Trophoblast cell (in vitro differentiated cells and primary cell): ENCODE measurements at regions not wholly inside any gene's neighbourhood (a gene's known extent, or its start where the extent isn't known, plus 50 kb on each side); places are given as distances from the start of the nearest gene placed in this dataset.

Source experiments
- DNase-seq, 2 donors: peaks; one replicate each; pipeline ENCODE4 v3.0.0-alpha.2; 2016
- H2AFZ ChIP-seq: 2 replicates; pipeline ENCODE4 v1.6.1; 2013; ENCODE audit warnings: low read length, moderate library complexity, mild to moderate bottlenecking; ENCODE audit not compliant: insufficient read depth, poor library complexity
- H2AK5ac ChIP-seq: 2 replicates; pipeline ENCODE4 v1.6.1; 2013; ENCODE audit warnings: mild to moderate bottlenecking, low read length
- H2BK120ac ChIP-seq: 2 replicates; pipeline ENCODE4 v1.6.1; 2013; ENCODE audit warnings: low read length, mild to moderate bottlenecking, moderate library complexity; ENCODE audit not compliant: insufficient read depth, poor library complexity
- H2BK12ac ChIP-seq: 2 replicates; pipeline ENCODE4 v1.6.1; 2013; ENCODE audit warnings: mild to moderate bottlenecking, low read length, moderate library complexity
- H2BK5ac ChIP-seq: 2 replicates; pipeline ENCODE4 v1.6.1; 2013; ENCODE audit warnings: low read length, low read depth, moderate library complexity, mild to moderate bottlenecking; ENCODE audit not compliant: poor library complexity
- H3K14ac ChIP-seq: 2 replicates; pipeline ENCODE4 v1.6.1; 2013; ENCODE audit warnings: mild to moderate bottlenecking, low read length
- H3K18ac ChIP-seq: 2 replicates; pipeline ENCODE4 v1.6.1; 2013; ENCODE audit warnings: mild to moderate bottlenecking, low read length
- H3K23ac ChIP-seq: 2 replicates; pipeline ENCODE4 v1.6.1; 2013; ENCODE audit warnings: low read length
- H3K27ac ChIP-seq: 2 replicates; pipeline ENCODE4 v1.5.1; 2013; ENCODE audit warnings: low read depth, mild to moderate bottlenecking, inconsistent platforms, low read length, moderate library complexity
- H3K27me3 ChIP-seq: 2 replicates; pipeline ENCODE4 v1.6.1; 2013; ENCODE audit warnings: inconsistent platforms, mild to moderate bottlenecking, low read length, moderate library complexity; ENCODE audit not compliant: insufficient read depth
- H3K36me3 ChIP-seq, 2 experiments: 1 replicate in 1 of 2; 2 replicates in 1 of 2; pipeline ENCODE4 v1.6.1; 2013; ENCODE audit warnings: low read length in 2 of 2, mild to moderate bottlenecking in 2 of 2, moderate library complexity in 1 of 2; ENCODE audit not compliant: insufficient read depth in 2 of 2, control insufficient read depth in 1 of 2
- H3K4ac ChIP-seq: 2 replicates; pipeline ENCODE4 v1.6.1; 2013; ENCODE audit warnings: low read depth, mild to moderate bottlenecking, low read length, moderate library complexity
- H3K4me1 ChIP-seq, 2 experiments: 1 replicate in 1 of 2; 2 replicates in 1 of 2; pipeline ENCODE4 v1.6.1; 2013; ENCODE audit warnings: low read length in 2 of 2, mild to moderate bottlenecking in 2 of 2, moderate library complexity in 1 of 2; ENCODE audit not compliant: insufficient read depth in 2 of 2, control insufficient read depth in 1 of 2
- H3K4me2 ChIP-seq: 2 replicates; pipeline ENCODE4 v1.6.1; 2013; ENCODE audit warnings: inconsistent platforms, mild to moderate bottlenecking, low read length, moderate library complexity
- H3K4me3 ChIP-seq: 2 replicates; pipeline ENCODE4 v1.5.1; 2013; ENCODE audit warnings: mild to moderate bottlenecking, low read depth, low read length, inconsistent platforms
- H3K79me1 ChIP-seq: one replicate; pipeline ENCODE4 v1.6.1; 2013; ENCODE audit warnings: low read length
- H3K79me2 ChIP-seq: 2 replicates; pipeline ENCODE4 v1.6.1; 2013; ENCODE audit warnings: low read length, mild to moderate bottlenecking; ENCODE audit not compliant: control insufficient read depth, insufficient read depth, poor library complexity
- H3K9ac ChIP-seq: 2 replicates; pipeline ENCODE4 v1.6.1; 2013; ENCODE audit warnings: mild to moderate bottlenecking, low read length
- H3K9me3 ChIP-seq: 2 replicates; pipeline ENCODE4 v1.6.1; 2013; ENCODE audit warnings: low read depth, mild to moderate bottlenecking, control low read depth, inconsistent platforms, low read length; ENCODE audit not compliant: insufficient read depth
- H4K12ac ChIP-seq: 2 replicates; pipeline ENCODE4 v1.6.1; 2013; ENCODE audit warnings: low read depth, mild to moderate bottlenecking, low read length, moderate library complexity
- H4K8ac ChIP-seq: 2 replicates; pipeline ENCODE4 v1.6.1; 2013; ENCODE audit warnings: low read depth, mild to moderate bottlenecking, low read length, moderate library complexity
- H4K91ac ChIP-seq: one replicate; pipeline ENCODE4 v1.6.1; 2013; ENCODE audit warnings: low read depth, mild to moderate bottlenecking, low read length, moderate library complexity
- WGBS: extraction: QIAGEN DNeasy Blood & Tissue Kit; methylation state at CpG from one replicate; pipeline ENCODE4 v1.1.7; 2013; ENCODE audit warnings: missing lambda C conversion rate; ENCODE audit not compliant: insufficient read length, insufficient coverage; ENCODE audit errors: extremely low coverage; 5-methylcytosine and 5-hydroxymethylcytosine counted together

GRCh38 chr10:43814663-43815062 lies 166.0 kb upstream of the ZNF32 start:
- H2BK120ac ChIP-seq: no peak overlapping the region
- WGBS: no CpG with 5 or more reads among the region's 1 CpG
- no peak overlapping the region for H3K27ac ChIP-seq
- H2BK5ac ChIP-seq: no peak overlapping the region
- H3K4ac ChIP-seq: no peak overlapping the region
- no peaks in the 10 kb centered on the region for H3K9me3 ChIP-seq
- peaks cover 26% of the 10 kb centered on the region for H3K79me1 ChIP-seq
- no peak overlapping the region for H3K18ac ChIP-seq
- H3K14ac ChIP-seq: no peak overlapping the region
- no peak overlapping the region for H3K4me2 ChIP-seq
- DNase-seq: no peak
- no peaks in the 10 kb centered on the region for H3K36me3 ChIP-seq
- H4K8ac ChIP-seq: no peak overlapping the region
- H2AK5ac ChIP-seq: no peak overlapping the region
- no peak overlapping the region for H4K12ac ChIP-seq
- no peak overlapping the region for H4K91ac ChIP-seq
- H3K4me1 ChIP-seq: peaks cover 7 to 10% of the 10 kb centered on the region in 2 experiments
- no peak overlapping the region for H3K23ac ChIP-seq
- H3K27me3 ChIP-seq: no peaks in the 10 kb centered on the region
- H2BK12ac ChIP-seq: no peak overlapping the region
- peaks cover 4% of the 10 kb centered on the region for H3K79me2 ChIP-seq
- H3K4me3 ChIP-seq: no peak overlapping the region
- no peak overlapping the region for H2AFZ ChIP-seq
- no peak overlapping the region for H3K9ac ChIP-seq

GRCh38 chr10:43811871-43812270 lies 163.2 kb upstream of the ZNF32 start:
- Histone ChIP-seq H3K14ac (no peak overlapping the region), H2BK12ac (no peak overlapping the region), H2AFZ (no peak overlapping the region), H3K9me3 (no peaks in the 10 kb centered on the region), H3K36me3 (no peaks in the 10 kb centered on the region), H3K27me3 (no peaks in the 10 kb centered on the region), H4K8ac (no peak overlapping the region), H3K18ac (no peak overlapping the region), H2BK5ac (no peak overlapping the region), H3K4me2 (no peak overlapping the region), H2AK5ac (no peak overlapping the region), H3K4me3 (no peak overlapping the region), H3K79me1 (peaks cover 5% of the 10 kb centered on the region), H3K4ac (no peak overlapping the region), H3K4me1 (peaks cover 0 to 2% of the 10 kb centered on the region in 2 experiments), H3K23ac (no peak overlapping the region), H2BK120ac (no peak overlapping the region), H3K79me2 (no peaks in the 10 kb centered on the region), H3K9ac (no peak overlapping the region), H3K27ac (no peak overlapping the region), H4K91ac (no peak overlapping the region), H4K12ac (no peak overlapping the region)
- no CpG with 5 or more reads among the region's 3 CpGs for WGBS
- DNase-seq: no peak

- no peak overlapping the region for H2AFZ ChIP-seq
- no CpG with 5 or more reads among the region's 8 CpGs for WGBS
Measured at GRCh38 chr10:43809211-43809930, 160.7 kb upstream of the ZNF32 start.

GRCh38 chr10:43808136-43808535 lies 159.5 kb upstream of the ZNF32 start:
- Histone ChIP-seq H3K23ac (no peak overlapping the region), H3K36me3 (no peaks in the 10 kb centered on the region), H3K27ac (no peak overlapping the region), H4K12ac (no peak overlapping the region), H2AFZ (no peak overlapping the region), H2BK12ac (peak overlapping the region; percentile 83), H3K14ac (no peak overlapping the region), H3K27me3 (no peaks in the 10 kb centered on the region), H3K4ac (no peak overlapping the region), H3K4me2 (no peak overlapping the region), H3K79me2 (no peaks in the 10 kb centered on the region), H3K18ac (no peak overlapping the region), H2BK5ac (no peak overlapping the region), H4K8ac (no peak overlapping the region), H3K4me3 (no peak overlapping the region), H3K9ac (no peak overlapping the region), H2AK5ac (no peak overlapping the region), H3K4me1 (peaks cover 0 to 5% of the 10 kb centered on the region in 2 experiments), H3K79me1 (no peaks in the 10 kb centered on the region), H4K91ac (no peak overlapping the region), H3K9me3 (no peaks in the 10 kb centered on the region), H2BK120ac (no peak overlapping the region)
- WGBS: no CpG with 5 or more reads among the region's 3 CpGs
- DNase-seq: no peak

More at GRCh38 chr10:43809211-43809930, 160.7 kb upstream of the ZNF32 start:
- no peak overlapping the region for H3K9ac ChIP-seq
- H3K4me3 ChIP-seq: no peak overlapping the region
- peak overlapping the region; percentile 43 for H2BK12ac ChIP-seq
- no peaks in the 10 kb centered on the region for H3K27me3 ChIP-seq
- no peak overlapping the region for H3K18ac ChIP-seq
- H3K79me2 ChIP-seq: no peaks in the 10 kb centered on the region
- no peak for DNase-seq
- peaks cover 0 to 3% of the 10 kb centered on the region in 2 experiments for H3K4me1 ChIP-seq
- H3K14ac ChIP-seq: no peak overlapping the region
- H3K23ac ChIP-seq: no peak overlapping the region
- H4K12ac ChIP-seq: no peak overlapping the region
- no peak overlapping the region for H2AK5ac ChIP-seq
- peak overlapping the region; percentile 31 for H2BK120ac ChIP-seq
- no peak overlapping the region for H2BK5ac ChIP-seq
- no peak overlapping the region for H3K4me2 ChIP-seq
- H3K27ac ChIP-seq: no peak overlapping the region
- no peaks in the 10 kb centered on the region for H3K36me3 ChIP-seq
- no peaks in the 10 kb centered on the region for H3K79me1 ChIP-seq
- no peak overlapping the region for H4K8ac ChIP-seq
- no peak overlapping the region for H4K91ac ChIP-seq
- H3K4ac ChIP-seq: no peak overlapping the region
- H3K9me3 ChIP-seq: no peaks in the 10 kb centered on the region
